Upper lobe of left lung (tissue), 4 donors: ENCODE measurements at regions not wholly inside any gene's neighbourhood (a gene's known extent, or its start where the extent isn't known, plus 50 kb on each side); places are given as distances from the start of the nearest gene placed in this dataset.

Experiments
- POLR2A ChIP-seq, 4 donors: fragments of 450-650 bp; IDR thresholded peaks; one replicate each; pipeline ENCODE4 v1.5.1; 2016 to 2017; ENCODE audit warnings: antibody characterized with exemption in 4 of 4, mild to moderate bottlenecking in 2 of 4
- TF ChIP-seq, protein P1 (sequence below), 6 experiments: fragments of 450-650 bp in 4 of 6; fragments of 200-600 bp in 2 of 6; sonication (generic) in 2 of 6; IDR thresholded peaks; one replicate each; pipeline ENCODE4 v1.5.1; 2016 to 2019; ENCODE audit warnings: antibody characterized with exemption in 6 of 6

DNA sequence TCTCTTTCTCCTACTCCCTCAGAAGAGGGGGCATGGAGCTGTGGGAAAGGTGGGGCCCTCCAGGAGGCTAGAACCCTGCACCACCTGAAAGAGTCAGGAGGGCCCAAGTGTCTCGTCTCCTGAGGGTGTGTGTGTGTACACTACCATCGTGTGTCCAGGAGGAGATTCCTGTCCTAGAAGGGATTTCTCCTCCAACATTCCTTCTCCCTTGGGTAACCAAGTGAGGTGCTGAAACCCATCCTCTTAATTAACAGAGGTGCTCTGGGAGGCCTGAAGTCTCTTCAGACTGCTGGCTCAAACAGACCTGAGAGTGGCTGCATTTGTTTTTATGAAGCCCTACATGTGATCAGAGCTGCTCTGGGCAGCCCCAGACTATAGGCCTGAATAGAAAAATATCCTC lies 61.1 kb upstream of the FAM169A start:
- no peak for TF ChIP-seq POLR2A (IDR thresholded peaks at IDR 0.05)
- TF ChIP-seq, protein P1, sequence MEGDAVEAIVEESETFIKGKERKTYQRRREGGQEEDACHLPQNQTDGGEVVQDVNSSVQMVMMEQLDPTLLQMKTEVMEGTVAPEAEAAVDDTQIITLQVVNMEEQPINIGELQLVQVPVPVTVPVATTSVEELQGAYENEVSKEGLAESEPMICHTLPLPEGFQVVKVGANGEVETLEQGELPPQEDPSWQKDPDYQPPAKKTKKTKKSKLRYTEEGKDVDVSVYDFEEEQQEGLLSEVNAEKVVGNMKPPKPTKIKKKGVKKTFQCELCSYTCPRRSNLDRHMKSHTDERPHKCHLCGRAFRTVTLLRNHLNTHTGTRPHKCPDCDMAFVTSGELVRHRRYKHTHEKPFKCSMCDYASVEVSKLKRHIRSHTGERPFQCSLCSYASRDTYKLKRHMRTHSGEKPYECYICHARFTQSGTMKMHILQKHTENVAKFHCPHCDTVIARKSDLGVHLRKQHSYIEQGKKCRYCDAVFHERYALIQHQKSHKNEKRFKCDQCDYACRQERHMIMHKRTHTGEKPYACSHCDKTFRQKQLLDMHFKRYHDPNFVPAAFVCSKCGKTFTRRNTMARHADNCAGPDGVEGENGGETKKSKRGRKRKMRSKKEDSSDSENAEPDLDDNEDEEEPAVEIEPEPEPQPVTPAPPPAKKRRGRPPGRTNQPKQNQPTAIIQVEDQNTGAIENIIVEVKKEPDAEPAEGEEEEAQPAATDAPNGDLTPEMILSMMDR (IDR thresholded peaks at IDR 0.05): no peak
